H1 (cell line): ENCODE measurements at regions not wholly inside any gene's neighbourhood (a gene's known extent, or its start where the extent isn't known, plus 50 kb on each side); places are given as distances from the start of the nearest gene placed in this dataset.
A peak's percentile ranks its signal among the peaks of the same experiment; 100 is the strongest.

Source experiments
- CTCF ChIA-PET: fragments of 300-600 bp; sonication (Branson Sonifier 250); formaldehyde crosslinking; loops from one replicate; lab custom pipeline; 2021; ENCODE audit not compliant: partially characterized antibody; lab: Charles Lee
- POLR2A ChIA-PET: fragments of 300-600 bp; sonication (Branson Sonifier 250); formaldehyde crosslinking; loops from one replicate; lab custom pipeline; 2021; ENCODE audit warnings: inconsistent platforms; ENCODE audit not compliant: partially characterized antibody; lab: Charles Lee
- DNase-seq, 2 experiments: peaks; one replicate each; pipeline versions ENCODE4 v3.0.0 to v3.0.0-alpha.2; 2010 to 2022; ENCODE audit warnings: low spot score in 2 of 2, low read depth in 1 of 2, mixed read lengths in 1 of 2
- FAIRE-seq: peaks from 2 replicates; lab custom pipeline; 2011; peaks lifted over from hg19 to GRCh38; lab: Jason Lieb, UNC
- H2AFZ ChIP-seq: 2 replicates; pipeline ENCODE4 v1.8.1; 2012; ENCODE audit warnings: low read length, inconsistent platforms
- H2AK5ac ChIP-seq: 2 replicates; pipeline ENCODE4 v1.6.1; 2013; ENCODE audit warnings: low read depth, low read length
- H2BK120ac ChIP-seq: replicated peaks from 2 replicates; pipeline ENCODE3; 2013; ENCODE audit warnings: low read depth, low read length, inconsistent platforms
- H2BK12ac ChIP-seq: 2 replicates; pipeline ENCODE4 v1.6.1; 2013; ENCODE audit warnings: low read depth, low read length
- H2BK15ac ChIP-seq: 2 replicates; pipeline ENCODE4 v1.6.1; 2013; ENCODE audit warnings: low read length
- H2BK20ac ChIP-seq: 2 replicates; pipeline ENCODE4 v1.6.1; 2013; ENCODE audit warnings: low read length
- H2BK5ac ChIP-seq: 2 replicates; pipeline ENCODE4 v1.6.1; 2013; ENCODE audit warnings: low read depth, low read length
- H3K14ac ChIP-seq: 2 replicates; pipeline ENCODE4 v1.6.1; 2013; ENCODE audit warnings: inconsistent platforms; ENCODE audit not compliant: insufficient read length
- H3K18ac ChIP-seq: 2 replicates; pipeline ENCODE4 v1.6.1; 2013; ENCODE audit warnings: low read length; ENCODE audit errors: extremely low read depth
- H3K23ac ChIP-seq: 2 replicates; pipeline ENCODE4 v1.6.1; 2013; ENCODE audit warnings: inconsistent platforms; ENCODE audit not compliant: insufficient read length
- H3K23me2 ChIP-seq: 2 replicates; pipeline ENCODE4 v1.6.1; 2013; ENCODE audit warnings: low read depth, low read length
- H3K27ac ChIP-seq: 2 replicates; pipeline ENCODE4 v1.6.1; 2011; ENCODE audit warnings: low read depth, low read length, inconsistent platforms
- H3K27me3 ChIP-seq, 4 experiments: replicated peaks in 1 of 4; 1 replicate in 1 of 4; 2 replicates in 3 of 4; pipeline versions ENCODE4 v1.6.1 to v1.8.1; 2011 to 2013; ENCODE audit warnings: low read length in 3 of 4, mild to moderate bottlenecking in 3 of 4, inconsistent platforms in 2 of 4, mixed read lengths in 2 of 4, moderate library complexity in 1 of 4; ENCODE audit not compliant: control insufficient read depth in 3 of 4, insufficient read depth in 3 of 4; ENCODE audit errors: extremely low read depth in 1 of 4
- H3K36me3 ChIP-seq, 4 experiments: 2 replicates each; pipeline versions ENCODE4 v1.6.1 to v1.8.1; 2011 to 2013; ENCODE audit warnings: mild to moderate bottlenecking in 4 of 4, low read length in 3 of 4, moderate library complexity in 2 of 4, control low read depth in 1 of 4, inconsistent platforms in 1 of 4; ENCODE audit not compliant: insufficient read depth in 4 of 4, control insufficient read depth in 2 of 4
- H3K4ac ChIP-seq: replicated peaks from 2 replicates; pipeline ENCODE3; 2013; ENCODE audit warnings: low read length, low read depth, mixed read lengths, inconsistent platforms; ENCODE audit not compliant: insufficient read length
- H3K4me1 ChIP-seq, 4 experiments: replicated peaks in 1 of 4; 1 replicate in 1 of 4; 2 replicates in 3 of 4; pipeline versions ENCODE4 v1.6.1 to v1.8.1; 2011 to 2013; ENCODE audit warnings: low read length in 3 of 4, inconsistent platforms in 2 of 4, mixed read lengths in 1 of 4; ENCODE audit not compliant: insufficient read depth in 4 of 4, control insufficient read depth in 3 of 4
- H3K4me2 ChIP-seq, 2 experiments: 2 replicates each; pipeline versions ENCODE4 v1.6.1 to v1.8.1; 2011 to 2013; ENCODE audit warnings: low read depth in 2 of 2, low read length in 2 of 2, control low read depth in 1 of 2, inconsistent platforms in 1 of 2, mild to moderate bottlenecking in 1 of 2; ENCODE audit not compliant: insufficient read depth in 1 of 2
- H3K4me3 ChIP-seq, 4 experiments: fragments of 200-600, 300-600 bp in 1 of 4; sonication (generic), shearing (Covaris generic), sonication (Bioruptor Twin) in 1 of 4; 2 replicates each; pipeline versions ENCODE4 v1.5.1 to v1.8.1; 2011 to 2016; ENCODE audit warnings: low read length in 4 of 4, low read depth in 3 of 4, control low read depth in 2 of 4, inconsistent platforms in 2 of 4, mild to moderate bottlenecking in 2 of 4, mixed read lengths in 1 of 4, moderate library complexity in 1 of 4; ENCODE audit not compliant: insufficient read depth in 2 of 4; ENCODE audit errors: extremely low read depth in 1 of 4
- H3K56ac ChIP-seq: replicated peaks from 2 replicates; pipeline ENCODE3; 2013; ENCODE audit warnings: low read depth, mild to moderate bottlenecking, mixed read lengths, low read length, inconsistent platforms; ENCODE audit not compliant: insufficient read length
- H3K79me1 ChIP-seq: 2 replicates; pipeline ENCODE4 v1.6.1; 2013; ENCODE audit warnings: low read depth, low read length, control low read depth
- H3K79me2 ChIP-seq, 2 experiments: 2 replicates each; pipeline versions ENCODE4 v1.6.1 to v1.8.1; 2012 to 2013; ENCODE audit warnings: low read length in 2 of 2, mild to moderate bottlenecking in 2 of 2, inconsistent platforms in 1 of 2; ENCODE audit not compliant: insufficient read depth in 2 of 2, control insufficient read depth in 1 of 2
- H3K9ac ChIP-seq, 4 experiments: replicated peaks in 1 of 4; 1 replicate in 1 of 4; 2 replicates in 3 of 4; pipeline versions ENCODE4 v1.6.1 to v1.8.1; 2011 to 2013; ENCODE audit warnings: low read depth in 3 of 4, low read length in 3 of 4, control low read depth in 2 of 4, mild to moderate bottlenecking in 2 of 4, moderate library complexity in 2 of 4, inconsistent platforms in 1 of 4; ENCODE audit errors: extremely low read depth in 1 of 4
- H3K9me3 ChIP-seq, 2 experiments: 2 replicates each; pipeline versions ENCODE4 v1.6.1 to v1.8.1; 2012 to 2013; ENCODE audit warnings: mild to moderate bottlenecking in 2 of 2, moderate library complexity in 2 of 2, control low read depth in 1 of 2, inconsistent platforms in 1 of 2, low read depth in 1 of 2, low read length in 1 of 2, mixed read lengths in 1 of 2; ENCODE audit not compliant: insufficient read depth in 2 of 2
- H4K20me1 ChIP-seq, 2 experiments: replicated peaks in 1 of 2; 2 replicates each; pipeline versions ENCODE3 to v1.8.1; 2011 to 2013; ENCODE audit warnings: inconsistent platforms in 2 of 2, low read length in 2 of 2, mild to moderate bottlenecking in 1 of 2; ENCODE audit not compliant: insufficient read depth in 2 of 2, control insufficient read depth in 1 of 2
- H4K5ac ChIP-seq: 2 replicates; pipeline ENCODE4 v1.6.1; 2013; ENCODE audit warnings: low read length, low read depth, mixed read lengths, inconsistent platforms; ENCODE audit not compliant: insufficient read length
- H4K8ac ChIP-seq: 2 replicates; pipeline ENCODE4 v1.8.0; 2013; ENCODE audit warnings: mild to moderate bottlenecking, moderate library complexity, low read length, inconsistent platforms; ENCODE audit not compliant: insufficient read depth; ENCODE audit errors: extremely low read depth
- H4K91ac ChIP-seq: replicated peaks from 2 replicates; pipeline ENCODE3; 2013; ENCODE audit warnings: low read length, mixed read lengths, inconsistent platforms; ENCODE audit not compliant: insufficient read length
- EGR1 ChIP-seq: IDR thresholded peaks from 2 replicates; pipeline ENCODE4 v1.6.1; 2011; ENCODE audit warnings: low read depth, low read length, borderline replicate concordance
- YY1 ChIP-seq: IDR thresholded peaks from 2 replicates; pipeline ENCODE4 v1.6.1; 2011; ENCODE audit warnings: low read depth, mild to moderate bottlenecking, low read length
- WGBS, 2 experiments: shearing (Covaris generic) in 1 of 2; methylation state at CpG; one replicate each; pipeline versions ENCODE4 v1.1.6 to v1.1.7; 2013 to 2015; ENCODE audit warnings: low lambda C conversion rate in 2 of 2, mixed read lengths in 2 of 2, inconsistent platforms in 1 of 2, low coverage in 1 of 2, missing lambda C conversion rate in 1 of 2; ENCODE audit not compliant: insufficient replicate concordance in 2 of 2, insufficient coverage in 1 of 2, insufficient read length in 1 of 2; ENCODE audit errors: extremely low coverage in 1 of 2, missing lambda C conversion rate in 1 of 2; 5-methylcytosine and 5-hydroxymethylcytosine counted together

DNA sequence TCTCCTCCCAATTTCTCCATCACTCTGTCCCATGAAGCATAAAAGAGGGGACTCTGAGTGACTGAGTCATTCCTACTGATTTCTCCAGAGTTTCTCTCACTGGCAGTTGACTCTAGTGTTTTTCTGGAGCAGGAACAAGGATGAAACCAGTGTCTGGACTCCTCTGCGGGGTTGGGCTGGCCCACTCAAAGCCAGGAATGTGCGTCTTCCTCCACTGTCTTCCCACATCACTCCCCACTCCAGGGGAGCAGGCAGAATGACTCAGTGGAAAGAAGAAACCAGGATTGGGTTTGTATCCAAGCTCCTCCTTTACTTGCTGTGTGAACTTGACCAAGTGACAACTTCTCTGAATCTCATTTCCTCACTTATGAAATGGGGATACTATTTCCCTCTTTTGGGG, 497.5 kb upstream of the SALL1 start:
- Histone ChIP-seq H2BK20ac (no peak overlapping the region), H2BK15ac (no peak overlapping the region), H2BK120ac (no peak overlapping the region), H3K4me3 (no peak overlapping the region), H3K9me3 (no peaks in the 10 kb centered on the region), H3K23ac (no peak overlapping the region), H2AK5ac (no peak overlapping the region; the same call in 1 of the 2 replicates), H3K9ac (no peak overlapping the region), H4K91ac (no peak overlapping the region), H3K27me3 (no peaks in the 10 kb centered on the region), H3K23me2 (no peaks in the 10 kb centered on the region; the same call in 1 of the 2 replicates), H3K4ac (no peak overlapping the region), H3K36me3 (no peaks in the 10 kb centered on the region), H4K20me1 (no peaks in the 10 kb centered on the region), H2BK5ac (no peak overlapping the region), H3K79me2 (no peaks in the 10 kb centered on the region), H2BK12ac (no peak overlapping the region), H4K5ac (no peak overlapping the region), H3K56ac (no peak overlapping the region), H3K18ac (peak overlapping the region; percentile 29; the same call in 1 of the 2 replicates), H3K4me2 (no peak overlapping the region), H3K27ac (no peak overlapping the region), H3K14ac (no peak overlapping the region), H2AFZ (no peak overlapping the region), H3K79me1 (no peaks in the 10 kb centered on the region), H3K4me1 (peaks cover 0 to 4% (median 3%) of the 10 kb centered on the region in 4 experiments; a peak in 3 of 7 replicates), H4K8ac (no peak overlapping the region)
- WGBS, 2 experiments = 91% methylated on average over 2 of the region's 2 CpGs; no CpG with 5 or more reads in 1 of the 2 experiments
- ChIA-PET POLR2A (no interaction called here), CTCF (interaction anchor here (1.0 to 1.3 kb wide), 2 partner anchors 11 to 106 kb away, joined by 3 read pairs; no protein-coding TSS in a partner anchor)
- no peak for FAIRE-seq
- DNase-seq = no peak
- TF ChIP-seq YY1 (no peak), EGR1 (no peak)
